GM18505 (cell line): ENCODE measurements at regions not wholly inside any gene's neighbourhood (a gene's known extent, or its start where the extent isn't known, plus 50 kb on each side); places are given as distances from the start of the nearest gene placed in this dataset.

Experiments
- ATAC-seq: cut with Tn5 transposase; IDR thresholded peaks from one replicate; pipeline ENCODE4 v1.9.1; 2021; ENCODE audit not compliant: unreplicated experiment
- POLR2A ChIP-seq: IDR thresholded peaks from 4 replicates; pipeline ENCODE4 v1.6.1; 2011; ENCODE audit warnings: borderline replicate concordance; ENCODE audit not compliant: insufficient read depth, insufficient read length; ENCODE audit errors: extremely low read depth

DNA sequence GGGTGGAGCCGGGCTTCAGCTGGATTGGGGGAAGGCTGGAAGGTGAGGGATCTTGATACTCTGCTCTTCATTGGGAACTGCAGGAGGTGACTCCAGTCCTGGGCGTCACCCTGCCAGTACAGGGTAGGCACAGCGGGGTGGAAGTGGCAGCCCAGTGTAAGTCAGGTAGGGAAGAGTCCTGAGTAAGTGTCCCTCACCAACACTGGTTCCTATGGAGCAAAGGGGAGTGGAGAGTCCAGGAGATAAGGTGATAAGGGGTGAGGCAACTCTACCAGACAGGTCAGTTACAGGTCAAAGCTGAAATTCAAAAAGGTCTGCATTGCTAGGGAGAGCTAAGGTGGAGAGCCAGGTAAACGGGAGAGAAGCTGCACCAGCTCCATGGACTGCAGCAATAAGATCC, 145.6 kb upstream of the NFE2L3 start:
- no peak for TF ChIP-seq POLR2A
- no peak for ATAC-seq

DNA sequence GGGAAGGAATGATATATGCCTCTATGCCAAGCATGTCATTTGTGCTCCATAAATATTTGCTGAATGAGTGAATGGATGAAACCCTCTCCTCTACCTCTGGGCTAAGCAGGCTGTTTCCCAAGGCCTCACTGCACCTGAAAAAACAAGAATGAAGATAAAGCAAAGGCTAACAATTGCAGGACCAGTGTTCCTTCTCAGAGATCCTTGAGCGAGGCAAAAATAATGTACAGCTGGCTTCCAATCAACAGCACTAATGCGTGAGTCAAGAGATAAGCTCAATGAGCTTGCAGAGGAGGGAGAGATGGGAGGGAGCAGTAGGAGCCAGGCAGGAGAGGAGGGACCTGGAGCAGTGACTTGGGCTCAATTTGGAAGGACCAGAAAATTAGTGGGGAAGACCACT, 144.5 kb upstream of the NFE2L3 start:
- ATAC-seq: no peak
- no peak for TF ChIP-seq POLR2A

- ATAC-seq: no peak
- no peak for TF ChIP-seq POLR2A
These were observed 143.6 kb upstream of the NFE2L3 start for GRCh38 chr7:26008428-26008827.

DNA sequence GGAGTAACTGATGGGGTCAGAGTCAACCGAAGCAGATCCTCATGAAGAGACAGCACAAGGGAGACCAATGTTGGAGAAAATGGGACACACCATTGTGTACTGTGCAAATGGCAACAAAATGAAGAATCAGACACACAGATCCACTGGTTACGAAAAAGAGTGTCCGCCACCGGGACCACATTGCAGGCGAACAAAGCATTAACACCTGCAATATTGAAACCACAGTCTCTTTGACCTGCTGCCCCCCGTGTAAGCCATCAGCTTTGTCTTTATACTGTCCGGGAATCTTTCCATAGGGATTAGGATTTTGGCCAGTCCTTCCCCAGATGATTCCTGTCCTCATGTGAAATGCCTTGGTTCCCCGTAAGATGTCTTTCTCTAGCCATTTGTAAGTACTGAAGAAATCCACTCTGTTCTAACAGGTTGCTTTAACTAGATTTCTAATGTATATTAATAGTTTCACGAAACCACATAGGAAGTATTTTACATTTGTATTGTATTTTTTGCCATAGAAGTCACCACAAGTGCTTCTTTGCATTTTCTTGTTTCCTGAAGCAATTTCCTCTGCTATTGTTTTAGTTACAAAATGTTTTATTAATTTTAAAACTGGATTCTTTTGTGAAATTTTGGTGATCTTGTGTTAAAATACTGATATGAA, 140.8 kb upstream of the NFE2L3 start:
- no peak for TF ChIP-seq POLR2A
- no peak for ATAC-seq

DNA sequence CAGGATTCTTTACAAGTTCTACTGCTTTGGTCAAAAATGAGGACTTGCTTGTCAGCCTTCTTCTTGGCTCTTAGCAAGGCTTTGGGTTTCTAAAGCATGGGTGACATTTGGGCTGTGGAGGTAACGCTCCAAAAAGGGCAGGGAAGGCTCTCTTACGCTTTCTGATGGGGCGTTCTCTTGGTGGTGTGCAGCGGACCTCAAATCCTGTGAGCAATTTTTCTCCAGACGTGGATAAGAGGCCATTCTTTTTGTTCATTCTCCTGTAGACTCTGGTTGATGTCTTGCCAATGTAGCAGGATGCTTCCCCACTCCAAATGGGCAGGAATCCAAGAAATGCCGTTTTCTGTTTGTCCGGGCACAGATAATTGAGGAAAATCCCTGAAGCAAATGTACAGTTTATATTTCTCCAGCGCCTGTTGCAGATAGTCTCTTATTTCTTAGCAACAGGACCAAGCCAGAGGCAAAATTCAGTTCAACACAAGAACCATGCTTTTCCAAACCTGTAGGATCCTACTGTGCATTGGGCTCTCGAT, 138.4 kb upstream of the NFE2L3 start:
- no peak for ATAC-seq
- TF ChIP-seq POLR2A: no peak

DNA sequence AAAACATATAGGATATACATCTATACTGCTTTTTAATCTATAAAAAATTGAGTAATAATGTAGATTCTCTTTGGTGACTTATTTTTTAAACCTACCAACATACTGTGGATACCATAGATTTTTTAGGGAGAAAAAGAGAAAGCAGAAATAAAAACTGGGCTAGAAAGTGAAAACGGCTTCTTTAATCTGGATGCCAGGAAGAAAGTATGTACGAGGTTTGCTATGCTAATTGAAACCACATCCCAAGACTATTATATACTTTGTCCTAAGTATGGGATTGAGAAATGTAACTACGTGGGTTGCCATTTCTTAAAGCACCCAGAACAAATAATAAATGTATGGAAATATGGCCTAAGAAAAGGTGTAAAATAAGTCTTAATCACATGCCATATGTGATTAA, 129.0 kb upstream of the NFE2L3 start:
- TF ChIP-seq POLR2A: no peak

DNA sequence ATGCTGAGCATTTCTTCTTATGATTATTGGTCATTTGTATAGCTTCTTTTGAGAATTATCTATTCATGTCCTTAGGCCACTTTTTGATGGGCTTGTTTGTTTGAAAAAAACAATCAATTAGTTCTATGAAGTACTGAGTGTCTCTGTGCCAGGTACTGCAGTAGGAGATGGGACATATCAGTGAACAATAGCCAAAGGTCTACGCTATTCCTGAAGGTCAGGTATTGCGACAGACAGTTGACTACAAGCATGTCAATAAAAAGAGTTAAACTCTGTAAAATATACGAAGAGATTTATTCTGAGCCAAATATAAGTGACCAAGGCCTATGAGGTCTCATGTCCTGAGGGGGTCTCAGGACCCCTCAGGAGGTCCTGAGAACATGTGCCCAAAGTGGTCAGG, 122.1 kb upstream of the NFE2L3 start:
- no peak for ATAC-seq
- TF ChIP-seq POLR2A: no peak

More for the DNA sequence above, 129.0 kb upstream of the NFE2L3 start:
- ATAC-seq: no peak

DNA sequence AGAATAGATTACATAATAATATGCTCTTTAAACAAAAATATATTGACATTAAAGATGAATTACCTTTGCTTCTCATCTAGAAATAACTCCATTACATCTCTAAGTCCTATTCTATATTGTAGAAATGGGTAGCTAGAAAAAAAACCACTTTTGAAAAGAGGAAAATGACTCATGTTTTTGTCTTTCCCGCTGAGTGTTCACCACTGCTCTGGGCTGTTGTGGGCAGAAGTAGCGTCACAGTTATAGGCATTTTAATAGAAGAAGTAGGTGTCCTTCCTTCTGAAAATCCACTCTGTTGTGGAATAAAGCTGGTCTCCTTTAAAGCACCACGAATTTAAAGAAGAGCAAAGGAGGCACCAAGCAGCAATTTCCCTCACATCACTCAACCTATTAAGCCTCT, 117.6 kb upstream of the NFE2L3 start:
- TF ChIP-seq POLR2A: no peak
- no peak for ATAC-seq

DNA sequence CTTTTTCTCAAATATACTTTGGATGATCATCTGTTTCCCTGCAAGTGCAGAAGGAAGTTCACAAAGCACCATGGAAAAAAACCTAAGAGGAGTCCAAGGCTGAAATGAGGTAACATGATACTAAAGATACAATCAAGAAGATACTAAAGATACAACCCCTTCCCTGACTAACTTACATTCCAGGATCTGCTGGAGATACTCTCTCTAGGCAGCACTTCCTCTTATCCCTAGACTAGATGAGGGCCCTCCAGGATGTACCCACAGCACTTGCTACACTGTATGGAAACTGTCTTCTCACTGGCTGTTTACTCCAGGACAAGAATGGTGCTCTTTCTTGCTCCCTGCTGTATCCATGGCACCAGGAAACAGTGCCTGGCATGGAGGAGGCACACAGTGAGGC, 116.4 kb upstream of the NFE2L3 start:
- no peak for ATAC-seq
- TF ChIP-seq POLR2A: no peak

DNA sequence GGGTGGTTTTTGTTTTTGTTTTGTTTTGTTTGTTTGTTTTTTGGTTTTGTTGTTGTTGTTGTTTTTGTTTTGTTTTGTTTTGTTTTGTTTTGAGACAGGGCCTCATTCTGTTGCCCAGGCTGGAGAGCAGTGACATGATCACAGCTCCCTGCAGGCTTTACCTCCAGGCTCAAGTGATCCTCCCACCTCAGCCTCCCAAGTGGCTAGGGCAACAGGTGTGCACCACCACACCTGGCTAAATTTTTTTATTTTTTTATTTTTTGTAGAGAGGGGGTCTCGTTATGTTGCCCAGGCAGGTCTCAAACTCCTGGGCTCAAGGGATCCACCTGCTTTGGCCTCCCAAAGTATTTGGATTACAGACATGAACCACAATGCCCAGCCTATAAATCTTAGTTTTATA, 115.9 kb upstream of the NFE2L3 start:
- no peak for TF ChIP-seq POLR2A
- ATAC-seq: no peak

GRCh38 chr7:26038201-26038990, 113.6 kb upstream of the NFE2L3 start:
- TF ChIP-seq POLR2A: no peak
- ATAC-seq: no peak

DNA sequence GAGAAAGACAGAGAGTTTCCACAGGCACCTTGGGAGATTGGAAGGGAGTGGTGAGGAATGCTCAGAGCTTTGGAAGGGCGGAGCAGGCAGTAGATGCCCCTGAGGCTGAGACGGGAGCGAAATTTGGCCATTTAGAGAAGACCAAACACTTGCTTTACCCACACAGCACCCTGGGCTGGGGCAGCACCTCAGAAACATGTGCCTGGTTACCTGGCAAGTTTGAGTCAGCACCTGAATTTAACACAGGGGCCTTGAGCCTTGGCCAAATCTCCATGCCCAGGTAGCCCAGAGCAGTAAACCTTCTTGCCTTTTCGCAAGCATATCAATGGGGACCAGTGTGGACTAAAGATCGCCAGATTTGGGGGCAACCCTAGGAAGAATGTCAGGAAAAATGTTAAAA, 111.9 kb upstream of the NFE2L3 start:
- no peak for ATAC-seq

GRCh38 chr7:26042237-26042636, 109.8 kb upstream of the NFE2L3 start:
- no peak for TF ChIP-seq POLR2A
- ATAC-seq: no peak

More for the DNA sequence above, 111.9 kb upstream of the NFE2L3 start:
- no peak for TF ChIP-seq POLR2A

- no peak for ATAC-seq
- TF ChIP-seq POLR2A: no peak
These were observed 108.2 kb upstream of the NFE2L3 start for GRCh38 chr7:26043801-26044200.
